Lower leg skin (tissue), 3 donors: ENCODE measurements at regions not wholly inside any gene's neighbourhood (a gene's known extent, or its start where the extent isn't known, plus 50 kb on each side); places are given as distances from the start of the nearest gene placed in this dataset.

ENCODE experiments used
- CTCF ChIP-seq, 3 donors: fragments of 450-650 bp; IDR thresholded peaks; one replicate each; pipeline ENCODE4 v1.5.1; 2016; ENCODE audit warnings: antibody characterized with exemption in 3 of 3, mild to moderate bottlenecking in 3 of 3, moderate library complexity in 2 of 3
- POLR2A ChIP-seq, 2 donors: fragments of 450-650 bp; IDR thresholded peaks; one replicate each; pipeline ENCODE4 v1.6.1; 2016 to 2017; ENCODE audit warnings: antibody characterized with exemption in 2 of 2, mild to moderate bottlenecking in 1 of 2, moderate library complexity in 1 of 2

GRCh38 chr19:56974556-56975207, 134.2 kb upstream of the PEG3 start:
- TF ChIP-seq CTCF (IDR thresholded peaks at IDR 0.05) (no peak), POLR2A (IDR thresholded peaks at IDR 0.05) (no peak)
